H1 (cell line): ENCODE measurements at regions not wholly inside any gene's neighbourhood (a gene's known extent, or its start where the extent isn't known, plus 50 kb on each side); places are given as distances from the start of the nearest gene placed in this dataset.

Experiments
- ASH2L ChIP-seq: fragments of 200-600, 300-600 bp; sonication (generic); IDR thresholded peaks from one replicate; pipeline ENCODE4 v1.7.1; 2017; ENCODE audit warnings: low read length
- CHD2 ChIP-seq: IDR thresholded peaks from 2 replicates; pipeline ENCODE4 v1.6.1; 2012; ENCODE audit warnings: low read length, improper control_type of control experiment
- EZH2 ChIP-seq: fragments of 200-600 bp; sonication (generic); IDR thresholded peaks from 2 replicates; pipeline ENCODE4 v1.7.1; 2012; ENCODE audit warnings: low read depth, mild to moderate bottlenecking, moderate library complexity, low read length, inconsistent platforms; ENCODE audit not compliant: severe bottlenecking
- HDAC2 ChIP-seq, 2 experiments: fragments of 300-600 bp in 1 of 2; sonication (generic) in 1 of 2; IDR thresholded peaks; 2 replicates each; pipeline ENCODE4 v1.6.1; 2011 to 2012; ENCODE audit warnings: low read depth in 2 of 2, low read length in 2 of 2, mild to moderate bottlenecking in 2 of 2, moderate library complexity in 2 of 2, borderline replicate concordance in 1 of 2, inconsistent platforms in 1 of 2
- POU5F1 ChIP-seq: IDR thresholded peaks from 2 replicates; pipeline ENCODE4 v1.6.1; 2011; ENCODE audit warnings: low read depth, mild to moderate bottlenecking, low read length, moderate library complexity
- TCF12 ChIP-seq: IDR thresholded peaks from 2 replicates; pipeline ENCODE4 v1.6.1; 2011; ENCODE audit warnings: low read depth, mild to moderate bottlenecking, low read length
- ZNF274 ChIP-seq: IDR thresholded peaks from 2 replicates; pipeline ENCODE4 v1.7.0; 2012; ENCODE audit warnings: low read length, borderline replicate concordance; ENCODE audit errors: extremely low read depth
- TF ChIP-seq, protein P1 (sequence below): fragments of 300-600 bp; sonication (generic); IDR thresholded peaks from 2 replicates; pipeline ENCODE4 v1.7.1; 2012; ENCODE audit warnings: low read length, moderate library complexity, mild to moderate bottlenecking, inconsistent platforms; ENCODE audit not compliant: insufficient replicate concordance

GRCh38 chr10:29835055-29835454 is 200.3 kb upstream of the SVIL start (continued):
- TF ChIP-seq, protein P1, sequence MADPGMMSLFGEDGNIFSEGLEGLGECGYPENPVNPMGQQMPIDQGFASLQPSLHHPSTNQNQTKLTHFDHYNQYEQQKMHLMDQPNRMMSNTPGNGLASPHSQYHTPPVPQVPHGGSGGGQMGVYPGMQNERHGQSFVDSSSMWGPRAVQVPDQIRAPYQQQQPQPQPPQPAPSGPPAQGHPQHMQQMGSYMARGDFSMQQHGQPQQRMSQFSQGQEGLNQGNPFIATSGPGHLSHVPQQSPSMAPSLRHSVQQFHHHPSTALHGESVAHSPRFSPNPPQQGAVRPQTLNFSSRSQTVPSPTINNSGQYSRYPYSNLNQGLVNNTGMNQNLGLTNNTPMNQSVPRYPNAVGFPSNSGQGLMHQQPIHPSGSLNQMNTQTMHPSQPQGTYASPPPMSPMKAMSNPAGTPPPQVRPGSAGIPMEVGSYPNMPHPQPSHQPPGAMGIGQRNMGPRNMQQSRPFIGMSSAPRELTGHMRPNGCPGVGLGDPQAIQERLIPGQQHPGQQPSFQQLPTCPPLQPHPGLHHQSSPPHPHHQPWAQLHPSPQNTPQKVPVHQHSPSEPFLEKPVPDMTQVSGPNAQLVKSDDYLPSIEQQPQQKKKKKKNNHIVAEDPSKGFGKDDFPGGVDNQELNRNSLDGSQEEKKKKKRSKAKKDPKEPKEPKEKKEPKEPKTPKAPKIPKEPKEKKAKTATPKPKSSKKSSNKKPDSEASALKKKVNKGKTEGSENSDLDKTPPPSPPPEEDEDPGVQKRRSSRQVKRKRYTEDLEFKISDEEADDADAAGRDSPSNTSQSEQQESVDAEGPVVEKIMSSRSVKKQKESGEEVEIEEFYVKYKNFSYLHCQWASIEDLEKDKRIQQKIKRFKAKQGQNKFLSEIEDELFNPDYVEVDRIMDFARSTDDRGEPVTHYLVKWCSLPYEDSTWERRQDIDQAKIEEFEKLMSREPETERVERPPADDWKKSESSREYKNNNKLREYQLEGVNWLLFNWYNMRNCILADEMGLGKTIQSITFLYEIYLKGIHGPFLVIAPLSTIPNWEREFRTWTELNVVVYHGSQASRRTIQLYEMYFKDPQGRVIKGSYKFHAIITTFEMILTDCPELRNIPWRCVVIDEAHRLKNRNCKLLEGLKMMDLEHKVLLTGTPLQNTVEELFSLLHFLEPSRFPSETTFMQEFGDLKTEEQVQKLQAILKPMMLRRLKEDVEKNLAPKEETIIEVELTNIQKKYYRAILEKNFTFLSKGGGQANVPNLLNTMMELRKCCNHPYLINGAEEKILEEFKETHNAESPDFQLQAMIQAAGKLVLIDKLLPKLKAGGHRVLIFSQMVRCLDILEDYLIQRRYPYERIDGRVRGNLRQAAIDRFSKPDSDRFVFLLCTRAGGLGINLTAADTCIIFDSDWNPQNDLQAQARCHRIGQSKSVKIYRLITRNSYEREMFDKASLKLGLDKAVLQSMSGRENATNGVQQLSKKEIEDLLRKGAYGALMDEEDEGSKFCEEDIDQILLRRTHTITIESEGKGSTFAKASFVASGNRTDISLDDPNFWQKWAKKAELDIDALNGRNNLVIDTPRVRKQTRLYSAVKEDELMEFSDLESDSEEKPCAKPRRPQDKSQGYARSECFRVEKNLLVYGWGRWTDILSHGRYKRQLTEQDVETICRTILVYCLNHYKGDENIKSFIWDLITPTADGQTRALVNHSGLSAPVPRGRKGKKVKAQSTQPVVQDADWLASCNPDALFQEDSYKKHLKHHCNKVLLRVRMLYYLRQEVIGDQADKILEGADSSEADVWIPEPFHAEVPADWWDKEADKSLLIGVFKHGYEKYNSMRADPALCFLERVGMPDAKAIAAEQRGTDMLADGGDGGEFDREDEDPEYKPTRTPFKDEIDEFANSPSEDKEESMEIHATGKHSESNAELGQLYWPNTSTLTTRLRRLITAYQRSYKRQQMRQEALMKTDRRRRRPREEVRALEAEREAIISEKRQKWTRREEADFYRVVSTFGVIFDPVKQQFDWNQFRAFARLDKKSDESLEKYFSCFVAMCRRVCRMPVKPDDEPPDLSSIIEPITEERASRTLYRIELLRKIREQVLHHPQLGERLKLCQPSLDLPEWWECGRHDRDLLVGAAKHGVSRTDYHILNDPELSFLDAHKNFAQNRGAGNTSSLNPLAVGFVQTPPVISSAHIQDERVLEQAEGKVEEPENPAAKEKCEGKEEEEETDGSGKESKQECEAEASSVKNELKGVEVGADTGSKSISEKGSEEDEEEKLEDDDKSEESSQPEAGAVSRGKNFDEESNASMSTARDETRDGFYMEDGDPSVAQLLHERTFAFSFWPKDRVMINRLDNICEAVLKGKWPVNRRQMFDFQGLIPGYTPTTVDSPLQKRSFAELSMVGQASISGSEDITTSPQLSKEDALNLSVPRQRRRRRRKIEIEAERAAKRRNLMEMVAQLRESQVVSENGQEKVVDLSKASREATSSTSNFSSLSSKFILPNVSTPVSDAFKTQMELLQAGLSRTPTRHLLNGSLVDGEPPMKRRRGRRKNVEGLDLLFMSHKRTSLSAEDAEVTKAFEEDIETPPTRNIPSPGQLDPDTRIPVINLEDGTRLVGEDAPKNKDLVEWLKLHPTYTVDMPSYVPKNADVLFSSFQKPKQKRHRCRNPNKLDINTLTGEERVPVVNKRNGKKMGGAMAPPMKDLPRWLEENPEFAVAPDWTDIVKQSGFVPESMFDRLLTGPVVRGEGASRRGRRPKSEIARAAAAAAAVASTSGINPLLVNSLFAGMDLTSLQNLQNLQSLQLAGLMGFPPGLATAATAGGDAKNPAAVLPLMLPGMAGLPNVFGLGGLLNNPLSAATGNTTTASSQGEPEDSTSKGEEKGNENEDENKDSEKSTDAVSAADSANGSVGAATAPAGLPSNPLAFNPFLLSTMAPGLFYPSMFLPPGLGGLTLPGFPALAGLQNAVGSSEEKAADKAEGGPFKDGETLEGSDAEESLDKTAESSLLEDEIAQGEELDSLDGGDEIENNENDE = no peak
- no peak for TF ChIP-seq ASH2L
- no peak for TF ChIP-seq POU5F1
- TF ChIP-seq HDAC2 (IDR thresholded peaks at IDR 0.05; ENCODE audit: borderline replicate concordance in 1 of 2, low read depth in 2 of 2, low read length in 2 of 2) = no peak
- TF ChIP-seq EZH2 = no peak
- TF ChIP-seq TCF12 = no peak
- TF ChIP-seq ZNF274 = no peak
- TF ChIP-seq CHD2 = no peak
